ENCODE measurements at regions not wholly inside any gene's neighbourhood (a gene's known extent, or its start where the extent isn't known, plus 50 kb on each side); places are given as distances from the start of the nearest gene placed in this dataset.
"Not testable (repeated sequence)": the region's sequence is repeated elsewhere in the genome, so short reads cannot be mapped to it uniquely, and the experiment has no call there.

DNA sequence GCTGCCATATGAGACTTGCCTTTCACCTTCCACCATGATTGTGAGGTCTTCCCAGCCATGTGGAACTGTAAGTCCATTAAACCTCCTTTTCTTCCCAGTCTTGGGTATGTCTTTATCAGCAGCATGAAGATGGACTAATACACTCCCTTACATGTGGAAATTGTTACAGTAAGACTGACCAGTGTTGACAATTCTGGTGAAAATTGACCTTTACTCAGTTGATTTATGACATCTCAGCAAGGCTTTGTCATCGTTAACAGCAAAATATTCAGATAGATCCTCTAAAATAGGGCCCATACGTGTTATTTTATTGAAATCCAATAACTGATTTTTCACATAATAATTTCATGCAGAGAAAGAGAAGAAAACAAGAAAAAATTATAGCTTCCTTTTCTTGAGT lies 377.9 kb upstream of the SEMA3C start:
- H3K9ac ChIP-seq (ENCODE audit: low read depth in 2 of 2, low read length in 2 of 2), result no peak overlapping the region
- no peaks in the 10 kb centered on the region for H3K27me3 ChIP-seq
- no peak overlapping the region for H3K4me3 ChIP-seq
- no peaks in the 10 kb centered on the region for H3K36me3 ChIP-seq
- TF ChIP-seq, protein P1, sequence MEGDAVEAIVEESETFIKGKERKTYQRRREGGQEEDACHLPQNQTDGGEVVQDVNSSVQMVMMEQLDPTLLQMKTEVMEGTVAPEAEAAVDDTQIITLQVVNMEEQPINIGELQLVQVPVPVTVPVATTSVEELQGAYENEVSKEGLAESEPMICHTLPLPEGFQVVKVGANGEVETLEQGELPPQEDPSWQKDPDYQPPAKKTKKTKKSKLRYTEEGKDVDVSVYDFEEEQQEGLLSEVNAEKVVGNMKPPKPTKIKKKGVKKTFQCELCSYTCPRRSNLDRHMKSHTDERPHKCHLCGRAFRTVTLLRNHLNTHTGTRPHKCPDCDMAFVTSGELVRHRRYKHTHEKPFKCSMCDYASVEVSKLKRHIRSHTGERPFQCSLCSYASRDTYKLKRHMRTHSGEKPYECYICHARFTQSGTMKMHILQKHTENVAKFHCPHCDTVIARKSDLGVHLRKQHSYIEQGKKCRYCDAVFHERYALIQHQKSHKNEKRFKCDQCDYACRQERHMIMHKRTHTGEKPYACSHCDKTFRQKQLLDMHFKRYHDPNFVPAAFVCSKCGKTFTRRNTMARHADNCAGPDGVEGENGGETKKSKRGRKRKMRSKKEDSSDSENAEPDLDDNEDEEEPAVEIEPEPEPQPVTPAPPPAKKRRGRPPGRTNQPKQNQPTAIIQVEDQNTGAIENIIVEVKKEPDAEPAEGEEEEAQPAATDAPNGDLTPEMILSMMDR (IDR thresholded peaks at IDR 0.05), result no peak
- intact Hi-C loops (cut with DNase I), result no loop called here
- no peak for DNase-seq
- H3K4me1 ChIP-seq, result no peaks in the 10 kb centered on the region
- H3K27ac ChIP-seq, result no peak overlapping the region
- no peaks in the 10 kb centered on the region for H3K9me3 ChIP-seq

DNA sequence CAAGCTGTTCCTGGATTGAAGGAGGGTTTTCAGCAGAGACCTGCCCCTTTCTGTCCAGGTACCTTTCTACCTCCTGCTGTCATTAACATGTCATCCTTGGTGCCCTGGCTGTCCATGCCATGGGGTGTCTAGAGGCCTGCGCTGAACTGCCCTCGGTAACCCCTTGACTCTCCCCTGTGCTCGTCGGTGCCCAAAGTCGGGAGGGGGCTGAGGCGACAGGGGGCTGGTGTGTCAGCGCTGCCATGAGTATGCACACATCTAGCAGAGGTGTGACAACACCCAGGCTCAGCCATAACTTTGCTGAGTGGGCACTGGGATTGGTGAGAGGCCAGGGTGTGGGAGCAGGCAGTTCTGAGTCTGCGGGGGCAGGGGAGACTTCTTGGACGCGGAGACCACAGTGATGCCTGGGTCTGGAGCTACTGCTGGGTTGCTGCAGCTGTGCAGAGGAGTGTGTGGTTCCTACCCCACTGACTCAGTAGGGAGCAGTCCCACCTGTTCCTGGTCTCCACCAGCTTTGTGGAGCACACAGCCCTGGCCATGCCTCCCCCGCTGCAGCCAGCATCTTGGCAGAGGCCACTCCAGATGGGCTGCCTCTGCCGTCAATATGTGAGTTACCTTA lies 376.2 kb upstream of the SEMA3C start:
- TF ChIP-seq, protein P1 (IDR thresholded peaks at IDR 0.05), result no peak
- no peak for DNase-seq
- H3K36me3 ChIP-seq, result no peaks in the 10 kb centered on the region

DNA sequence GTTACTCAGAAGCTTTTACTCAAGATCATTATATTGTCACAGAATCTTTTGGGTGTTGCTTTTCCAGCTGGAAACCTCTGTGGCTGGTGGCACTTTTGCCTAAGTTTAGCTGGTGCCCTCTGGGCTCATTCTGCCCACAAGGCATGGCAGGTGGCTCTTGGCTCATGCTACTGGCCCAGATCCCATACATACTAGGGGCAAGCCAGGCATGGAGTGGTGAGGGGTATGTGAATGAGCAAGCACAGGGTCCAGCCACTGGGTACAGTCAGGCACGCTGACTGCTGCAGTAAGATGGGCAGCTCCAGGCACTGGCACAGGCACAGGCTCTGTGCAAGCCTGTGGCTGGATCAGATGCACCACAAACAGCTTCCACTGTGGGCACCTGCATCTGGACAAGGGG lies 375.0 kb upstream of the SEMA3C start:
- intact Hi-C loops (cut with DNase I), result no loop called here
- Histone ChIP-seq H3K9me3 (no peaks in the 10 kb centered on the region), H3K4me1 (no peaks in the 10 kb centered on the region), H3K36me3 (no peaks in the 10 kb centered on the region), H3K9ac (ENCODE audit: low read depth in 2 of 2, low read length in 2 of 2) (no peak overlapping the region), H3K4me3 (no peak overlapping the region), H3K27ac (no peak overlapping the region), H3K27me3 (no peaks in the 10 kb centered on the region)
- TF ChIP-seq, protein P1 (IDR thresholded peaks at IDR 0.05), result no peak
- no peak for DNase-seq

More for the DNA sequence above, 376.2 kb upstream of the SEMA3C start:
- intact Hi-C loops (cut with DNase I), result no loop called here
- H3K4me1 ChIP-seq, result no peaks in the 10 kb centered on the region
- H3K4me3 ChIP-seq, result no peak overlapping the region
- H3K9me3 ChIP-seq, result no peaks in the 10 kb centered on the region
- no peak overlapping the region for H3K27ac ChIP-seq
- H3K27me3 ChIP-seq, result no peaks in the 10 kb centered on the region
- H3K9ac ChIP-seq (ENCODE audit: low read depth in 2 of 2, low read length in 2 of 2), result no peak overlapping the region

DNA sequence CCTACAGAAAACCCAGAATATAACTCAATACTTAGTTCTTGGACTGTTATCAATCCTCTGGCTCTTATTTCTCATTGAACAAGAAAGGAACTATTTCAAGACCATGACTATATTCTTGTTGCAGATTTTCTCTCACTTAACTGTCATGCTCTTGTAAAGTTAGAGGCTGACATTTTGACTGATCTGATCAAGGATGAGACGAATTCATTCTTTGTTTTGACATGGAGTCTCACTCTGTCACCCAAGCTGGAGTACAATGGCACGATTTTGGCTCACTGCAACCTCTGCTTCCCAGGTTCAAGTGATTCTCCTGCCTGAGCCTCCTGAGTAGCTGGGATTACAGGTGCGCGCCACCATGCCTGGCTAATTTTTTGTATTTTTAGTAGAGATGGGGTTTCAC lies 367.9 kb upstream of the SEMA3C start:
- H3K9me3 ChIP-seq; H3K4me3 ChIP-seq; H3K9ac ChIP-seq (ENCODE audit: low read depth in 2 of 2, low read length in 2 of 2); H3K4me1 ChIP-seq; H3K27me3 ChIP-seq; DNase-seq; H3K36me3 ChIP-seq; intact Hi-C loops (cut with DNase I); H3K27ac ChIP-seq: not testable (repeated sequence)

DNA sequence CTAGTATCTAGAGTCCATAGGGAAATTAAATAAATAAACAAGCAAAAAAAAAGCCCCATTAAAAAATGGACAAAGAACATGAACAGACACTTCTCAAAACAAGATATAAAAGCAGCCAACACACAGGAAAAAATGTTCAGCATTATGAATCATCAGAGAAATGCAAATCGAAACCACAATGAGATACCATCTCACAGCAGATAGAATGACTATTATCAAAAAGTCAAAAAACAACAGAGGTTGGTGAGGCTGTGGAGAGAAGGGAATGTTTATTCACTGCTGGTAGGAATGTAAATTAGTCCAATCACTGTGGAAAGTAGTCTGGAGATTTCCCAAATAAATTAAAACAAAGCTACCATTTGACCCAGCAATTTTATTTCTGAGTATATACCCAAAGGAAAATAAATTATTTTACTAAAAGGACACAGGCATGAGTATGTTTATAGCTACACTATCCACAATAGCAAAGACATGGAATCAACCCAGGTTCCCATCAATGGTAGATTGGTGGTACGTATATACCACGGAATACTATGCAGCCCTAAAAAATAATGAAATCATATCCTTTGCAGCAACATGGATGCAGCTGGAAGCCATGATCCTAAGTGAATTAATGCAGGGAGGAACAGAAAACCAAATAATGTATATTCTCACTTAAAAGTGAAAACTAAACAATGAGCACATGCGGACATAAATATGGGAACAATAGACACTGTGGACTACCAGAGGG lies 366.5 kb upstream of the SEMA3C start:
- Histone ChIP-seq H3K4me1 (no peaks in the 10 kb centered on the region), H3K9me3 (no peaks in the 10 kb centered on the region), H3K4me3 (no peak overlapping the region), H3K27ac (no peak overlapping the region), H3K36me3 (no peaks in the 10 kb centered on the region), H3K9ac (ENCODE audit: low read depth in 2 of 2, low read length in 2 of 2) (no peak overlapping the region), H3K27me3 (no peaks in the 10 kb centered on the region)
- intact Hi-C loops (cut with DNase I), result no loop called here
- DNase-seq, result no peak
- TF ChIP-seq, protein P1 (IDR thresholded peaks at IDR 0.05), result no peak

DNA sequence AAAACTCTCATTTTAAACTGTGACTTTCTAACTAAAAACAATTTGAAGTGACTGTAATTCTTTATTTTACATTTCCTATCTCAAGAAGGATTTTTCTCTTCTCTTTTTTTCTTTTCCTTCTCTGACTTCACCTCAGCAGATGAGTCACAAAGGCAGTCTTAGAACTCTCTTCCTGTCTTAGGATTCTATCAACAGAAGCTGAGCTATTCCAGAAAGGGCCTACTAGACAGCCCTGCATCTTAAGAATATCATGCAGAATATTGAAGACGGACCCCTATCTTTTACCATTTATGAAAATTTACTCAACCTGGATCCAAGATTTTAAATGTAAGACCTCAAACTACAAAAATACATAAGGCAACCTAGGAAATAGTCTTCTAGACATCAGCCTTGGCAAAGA lies 365.7 kb upstream of the SEMA3C start:
- H3K9me3 ChIP-seq, result no peaks in the 10 kb centered on the region
- H3K4me3 ChIP-seq, result no peak overlapping the region
- H3K36me3 ChIP-seq, result no peaks in the 10 kb centered on the region
- H3K4me1 ChIP-seq, result no peaks in the 10 kb centered on the region
- TF ChIP-seq, protein P1 (IDR thresholded peaks at IDR 0.05), result no peak
- H3K9ac ChIP-seq (ENCODE audit: low read depth in 2 of 2, low read length in 2 of 2), result no peak overlapping the region
- intact Hi-C loops (cut with DNase I), result no loop called here
- no peaks in the 10 kb centered on the region for H3K27me3 ChIP-seq
- no peak for DNase-seq
- no peak overlapping the region for H3K27ac ChIP-seq
